Neuronal stem cell (in vitro differentiated cells): ENCODE measurements at regions not wholly inside any gene's neighbourhood (a gene's known extent, or its start where the extent isn't known, plus 50 kb on each side); places are given as distances from the start of the nearest gene placed in this dataset.

Source experiments
- DNase-seq: peaks from one replicate; pipeline ENCODE4 v3.0.0-alpha.2; 2013; ENCODE audit warnings: low spot score
- H2AFZ ChIP-seq: one replicate; pipeline ENCODE4 v1.6.1; 2013; ENCODE audit warnings: mild to moderate bottlenecking, low read length, inconsistent platforms
- H2AK5ac ChIP-seq: 2 replicates; pipeline ENCODE4 v1.6.1; 2013; ENCODE audit warnings: low read depth, mild to moderate bottlenecking, inconsistent platforms, low read length, moderate library complexity, mixed read lengths
- H2BK120ac ChIP-seq: 2 replicates; pipeline ENCODE4 v1.6.1; 2013; ENCODE audit warnings: low read depth, mild to moderate bottlenecking, inconsistent platforms, low read length, moderate library complexity, mixed read lengths
- H2BK12ac ChIP-seq: one replicate; pipeline ENCODE4 v1.6.1; 2013; ENCODE audit warnings: low read length, inconsistent platforms
- H2BK15ac ChIP-seq: 2 replicates; pipeline ENCODE4 v1.6.1; 2013; ENCODE audit warnings: mild to moderate bottlenecking, low read length, inconsistent platforms, mixed read lengths
- H2BK5ac ChIP-seq: one replicate; pipeline ENCODE4 v1.6.1; 2013; ENCODE audit warnings: inconsistent platforms, mild to moderate bottlenecking, low read length, moderate library complexity
- H3K14ac ChIP-seq: one replicate; pipeline ENCODE4 v1.6.1; 2013; ENCODE audit warnings: low read length, inconsistent platforms
- H3K18ac ChIP-seq: 2 replicates; pipeline ENCODE4 v1.6.1; 2013; ENCODE audit warnings: low read length, inconsistent platforms
- H3K23ac ChIP-seq: 2 replicates; pipeline ENCODE4 v1.6.1; 2013; ENCODE audit warnings: low read depth, mild to moderate bottlenecking, mixed read lengths, low read length, inconsistent platforms; ENCODE audit not compliant: poor library complexity
- H3K27ac ChIP-seq: replicated peaks from 3 replicates; pipeline ENCODE4 v1.5.1; 2013; ENCODE audit warnings: low read length, inconsistent platforms
- H3K27me3 ChIP-seq, 3 experiments: 2 replicates each; pipeline ENCODE4 v1.6.1; 2013; ENCODE audit warnings: low read length in 3 of 3, mild to moderate bottlenecking in 2 of 3, inconsistent platforms in 1 of 3, low read depth in 1 of 3, mixed read lengths in 1 of 3, moderate library complexity in 1 of 3; ENCODE audit not compliant: control insufficient read depth in 3 of 3, insufficient read depth in 3 of 3
- H3K36me3 ChIP-seq, 2 donors: replicated peaks in 1 of 2; 2 replicates each; pipeline ENCODE4 v1.6.1; 2013; ENCODE audit warnings: low read length in 2 of 2; ENCODE audit not compliant: control insufficient read depth in 2 of 2, insufficient read depth in 2 of 2
- H3K4ac ChIP-seq: 2 replicates; pipeline ENCODE4 v1.6.1; 2013; ENCODE audit warnings: inconsistent platforms, mild to moderate bottlenecking, low read length, moderate library complexity
- H3K4me1 ChIP-seq, 2 donors: 1 replicate in 1 of 2; 2 replicates in 1 of 2; pipeline ENCODE4 v1.6.1; 2013; ENCODE audit warnings: low read length in 2 of 2, low read depth in 1 of 2; ENCODE audit not compliant: control insufficient read depth in 2 of 2, insufficient read depth in 1 of 2
- H3K4me2 ChIP-seq: one replicate; pipeline ENCODE4 v1.6.1; 2013; ENCODE audit warnings: mild to moderate bottlenecking, low read length, inconsistent platforms; ENCODE audit not compliant: insufficient read depth, poor library complexity, severe bottlenecking
- H3K4me3 ChIP-seq, 2 donors: 2 replicates each; pipeline ENCODE4 v1.5.1; 2013; ENCODE audit warnings: low read length in 2 of 2, mild to moderate bottlenecking in 2 of 2, inconsistent platforms in 1 of 2, moderate library complexity in 1 of 2
- H3K79me1 ChIP-seq: one replicate; pipeline ENCODE4 v1.6.1; 2013; ENCODE audit warnings: low read depth, mild to moderate bottlenecking, inconsistent platforms, low read length, moderate library complexity
- H3K9ac ChIP-seq: one replicate; pipeline ENCODE4 v1.6.1; 2013; ENCODE audit warnings: mild to moderate bottlenecking, low read depth, low read length, inconsistent platforms; ENCODE audit not compliant: poor library complexity
- H3K9me3 ChIP-seq, 2 donors: replicated peaks in 1 of 2; 2 replicates each; pipeline versions ENCODE3 to v1.6.1; 2013; ENCODE audit warnings: low read length in 2 of 2, mild to moderate bottlenecking in 2 of 2, inconsistent platforms in 1 of 2, low read depth in 1 of 2, mixed read lengths in 1 of 2, moderate library complexity in 1 of 2; ENCODE audit not compliant: control insufficient read depth in 2 of 2, insufficient read depth in 1 of 2
- H4K8ac ChIP-seq: one replicate; pipeline ENCODE4 v1.6.1; 2013; ENCODE audit warnings: low read depth, mild to moderate bottlenecking, inconsistent platforms, low read length, moderate library complexity
- H4K91ac ChIP-seq: one replicate; pipeline ENCODE4 v1.6.1; 2013; ENCODE audit warnings: low read length, low read depth, mild to moderate bottlenecking, inconsistent platforms; ENCODE audit not compliant: poor library complexity
- WGBS, 2 donors: extraction: QIAGEN DNeasy Blood & Tissue Kit; methylation state at CpG; one replicate each; pipeline ENCODE4 v1.1.7; 2013; ENCODE audit warnings: missing lambda C conversion rate in 2 of 2, mixed read lengths in 1 of 2; ENCODE audit not compliant: insufficient read length in 2 of 2, insufficient replicate concordance in 1 of 2; ENCODE audit errors: extremely low coverage in 2 of 2; 5-methylcytosine and 5-hydroxymethylcytosine counted together

DNA sequence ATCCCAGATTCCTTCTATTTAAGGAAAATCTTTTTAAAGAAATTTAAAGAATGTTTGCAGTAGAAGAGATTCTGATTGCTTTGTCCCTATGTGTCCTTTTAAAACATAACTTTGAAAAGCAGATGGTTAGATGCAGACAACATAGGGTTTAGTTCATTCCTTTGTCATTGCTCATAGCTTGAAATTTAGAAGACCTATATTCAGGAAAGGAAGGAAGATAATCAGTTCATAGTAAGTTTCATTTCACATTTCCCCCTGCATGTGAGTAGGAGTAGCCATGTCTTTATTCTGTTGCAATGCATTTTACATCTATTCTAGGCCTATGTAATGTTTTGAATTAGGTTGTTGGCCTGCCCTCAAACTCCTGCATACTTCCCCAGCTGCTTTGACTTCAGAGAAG lies 197.9 kb upstream of the GRIK2 start:
- Histone ChIP-seq H3K79me1 (no peaks in the 10 kb centered on the region), H3K4me3 (no peak overlapping the region), H3K9ac (no peak overlapping the region), H3K4ac (no peak overlapping the region), H4K91ac (no peak overlapping the region), H3K9me3 (no peaks in the 10 kb centered on the region), H3K4me2 (no peak overlapping the region), H3K14ac (no peak overlapping the region), H3K23ac (no peak overlapping the region), H3K18ac (no peak overlapping the region), H3K4me1 (no peaks in the 10 kb centered on the region), H3K36me3 (no peaks in the 10 kb centered on the region), H4K8ac (no peak overlapping the region), H2BK15ac (no peak overlapping the region), H2AK5ac (no peak overlapping the region), H2BK5ac (no peak overlapping the region), H2BK12ac (no peak overlapping the region), H2BK120ac (no peak overlapping the region), H2AFZ (no peak overlapping the region), H3K27me3 (no peaks in the 10 kb centered on the region), H3K27ac (no peak overlapping the region)
- DNase-seq = no peak

GRCh38 chr6:101199441-101199840 lies 194.1 kb upstream of the GRIK2 start:
- Histone ChIP-seq H3K79me1 (no peaks in the 10 kb centered on the region), H3K36me3 (no peaks in the 10 kb centered on the region), H2BK120ac (no peak overlapping the region), H3K27ac (no peak overlapping the region), H2AK5ac (no peak overlapping the region), H4K91ac (no peak overlapping the region), H3K9me3 (no peaks in the 10 kb centered on the region), H2AFZ (no peak overlapping the region), H3K4me1 (no peaks in the 10 kb centered on the region), H3K27me3 (no peaks in the 10 kb centered on the region), H2BK15ac (no peak overlapping the region), H2BK5ac (no peak overlapping the region), H3K9ac (no peak overlapping the region), H2BK12ac (no peak overlapping the region), H3K4me3 (no peak overlapping the region), H4K8ac (no peak overlapping the region), H3K23ac (no peak overlapping the region), H3K4ac (no peak overlapping the region), H3K18ac (no peak overlapping the region), H3K4me2 (no peak overlapping the region), H3K14ac (no peak overlapping the region)
- no peak for DNase-seq

- H3K4ac ChIP-seq = no peak overlapping the region
- H2BK120ac ChIP-seq = no peak overlapping the region
- no peaks in the 10 kb centered on the region for H3K27me3 ChIP-seq
- no peak overlapping the region for H2AK5ac ChIP-seq
- H3K9ac ChIP-seq = no peak overlapping the region
- H3K4me1 ChIP-seq = no peaks in the 10 kb centered on the region
- no peak overlapping the region for H4K91ac ChIP-seq
- H3K79me1 ChIP-seq = no peaks in the 10 kb centered on the region
- H3K4me2 ChIP-seq = no peak overlapping the region
- H3K14ac ChIP-seq = no peak overlapping the region
- H2BK15ac ChIP-seq = no peak overlapping the region
- no peak overlapping the region for H3K27ac ChIP-seq
- no peak overlapping the region for H2BK12ac ChIP-seq
- H2BK5ac ChIP-seq = no peak overlapping the region
- H3K18ac ChIP-seq = no peak overlapping the region
- no peak overlapping the region for H3K23ac ChIP-seq
- H3K9me3 ChIP-seq = no peaks in the 10 kb centered on the region
- no peak for DNase-seq
- H4K8ac ChIP-seq = no peak overlapping the region
- H2AFZ ChIP-seq = no peak overlapping the region
- H3K36me3 ChIP-seq = no peaks in the 10 kb centered on the region
- H3K4me3 ChIP-seq = no peak overlapping the region
These were observed 190.6 kb upstream of the GRIK2 start for GRCh38 chr6:101202867-101203374.

DNA sequence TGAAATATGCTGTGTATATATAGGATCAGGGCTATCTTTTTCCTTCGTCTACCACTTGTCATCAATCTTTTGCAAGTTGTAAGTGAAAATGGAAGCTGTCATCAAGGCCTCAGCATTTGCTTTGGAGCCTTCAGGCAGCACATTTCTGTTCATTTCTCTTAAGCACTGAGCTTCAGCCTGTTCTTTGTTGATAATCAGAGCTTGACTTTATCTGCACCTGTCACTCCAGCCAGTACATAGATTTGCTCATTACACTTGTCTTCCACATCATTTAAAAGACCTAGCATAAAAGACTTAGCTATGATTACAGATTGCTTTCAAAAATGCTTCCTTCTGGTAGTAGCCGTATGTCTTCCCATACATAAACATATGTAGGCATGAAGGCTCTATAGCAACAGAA lies 189.8 kb upstream of the GRIK2 start:
- Histone ChIP-seq H3K27ac (no peak overlapping the region), H4K8ac (no peak overlapping the region), H3K23ac (no peak overlapping the region), H3K4me3 (no peak overlapping the region), H2BK12ac (no peak overlapping the region), H2BK15ac (no peak overlapping the region), H3K9me3 (no peaks in the 10 kb centered on the region), H3K27me3 (no peaks in the 10 kb centered on the region), H3K4ac (no peak overlapping the region), H2BK120ac (no peak overlapping the region), H3K4me1 (no peaks in the 10 kb centered on the region), H3K79me1 (no peaks in the 10 kb centered on the region), H3K14ac (no peak overlapping the region), H2AK5ac (no peak overlapping the region), H3K18ac (no peak overlapping the region), H4K91ac (no peak overlapping the region), H2AFZ (no peak overlapping the region), H3K4me2 (no peak overlapping the region), H3K9ac (no peak overlapping the region), H3K36me3 (no peaks in the 10 kb centered on the region), H2BK5ac (no peak overlapping the region)
- WGBS, 2 donors = no CpG with 5 or more reads among the region's 2 CpGs
- no peak for DNase-seq
